IgD-negative memory B cell (primary cell): ENCODE measurements at regions not wholly inside any gene's neighbourhood (a gene's known extent, or its start where the extent isn't known, plus 50 kb on each side); places are given as distances from the start of the nearest gene placed in this dataset.
A peak's percentile ranks its signal among the peaks of the same experiment; 100 is the strongest.

Experiments used
- H3K27ac Mint-ChIP-seq, 3 donors: one replicate each; pipeline ENCODE4 v1.8.0; 2020 to 2022; ENCODE audit warnings: mild to moderate bottlenecking in 3 of 3, mixed read lengths in 3 of 3, moderate library complexity in 1 of 3
- H3K27me3 Mint-ChIP-seq: one replicate; pipeline ENCODE4 v1.8.0; 2021; ENCODE audit warnings: mixed read lengths
- H3K36me3 Mint-ChIP-seq: one replicate; pipeline ENCODE4 v1.8.0; 2020; ENCODE audit warnings: mild to moderate bottlenecking, mixed read lengths
- H3K4me1 Mint-ChIP-seq, 3 donors: one replicate each; pipeline ENCODE4 v1.8.0; 2020 to 2022; ENCODE audit warnings: mixed read lengths in 3 of 3, mild to moderate bottlenecking in 1 of 3
- H3K4me3 Mint-ChIP-seq, 4 donors: one replicate each; pipeline ENCODE4 v1.8.0; 2020 to 2022; ENCODE audit warnings: mild to moderate bottlenecking in 4 of 4, mixed read lengths in 4 of 4, moderate library complexity in 3 of 4
- H3K9me3 Mint-ChIP-seq, 3 donors: one replicate each; pipeline ENCODE4 v1.8.0; 2020 to 2021; ENCODE audit warnings: mixed read lengths in 3 of 3, mild to moderate bottlenecking in 1 of 3

DNA sequence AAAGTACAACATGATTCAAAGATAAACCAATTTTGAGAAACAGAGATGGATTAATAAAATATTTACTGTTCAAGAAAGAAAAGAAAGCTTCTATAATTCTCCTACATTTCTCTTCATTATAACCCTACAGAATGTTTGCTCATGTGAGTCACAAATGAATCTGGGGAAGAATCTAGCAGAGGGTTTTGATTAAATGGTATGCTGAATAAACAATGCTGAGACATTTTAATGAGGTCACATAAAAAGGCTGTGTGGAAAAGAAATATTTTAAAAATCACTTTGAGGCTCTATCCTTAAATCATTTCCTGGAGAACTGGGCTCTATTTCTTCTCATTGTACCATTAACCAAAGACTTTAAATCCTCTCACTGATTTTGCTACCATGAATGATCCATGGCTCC lies 727.7 kb downstream of the NTRK3 start:
- Mint-ChIP-seq H3K4me3 (no peak overlapping the region), H3K9me3 (peaks cover 4 to 8% (median 5%) of the 10 kb centered on the region in 3 donors), H3K4me1 (no peaks in the 10 kb centered on the region), H3K27ac (no peak overlapping the region), H3K27me3 (no peaks in the 10 kb centered on the region), H3K36me3 (no peaks in the 10 kb centered on the region)

DNA sequence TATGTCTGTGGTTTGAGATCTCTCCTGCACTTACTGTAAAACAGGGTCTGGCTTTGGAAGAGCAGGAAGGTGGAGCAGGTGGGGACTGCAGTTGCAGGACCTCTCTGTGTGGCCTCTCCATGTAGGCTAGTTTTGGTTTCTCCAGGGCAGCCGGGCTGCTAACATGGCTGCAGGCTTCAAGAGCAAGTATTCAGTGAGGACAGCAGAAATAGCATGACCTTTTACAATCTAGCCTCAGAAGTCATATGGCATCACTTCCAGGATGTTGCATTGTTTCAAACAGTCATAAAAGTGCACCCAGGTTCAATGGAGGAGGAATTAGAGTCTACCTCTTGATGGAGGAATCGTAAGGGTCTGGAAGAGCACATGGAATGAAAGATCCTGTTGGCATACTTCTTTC lies 728.7 kb downstream of the NTRK3 start:
- H3K4me3 Mint-ChIP-seq = no peak overlapping the region
- H3K9me3 Mint-ChIP-seq = peaks cover 3 to 7% (median 4%) of the 10 kb centered on the region in 3 donors
- H3K27me3 Mint-ChIP-seq = no peaks in the 10 kb centered on the region
- H3K36me3 Mint-ChIP-seq = no peaks in the 10 kb centered on the region
- H3K27ac Mint-ChIP-seq = no peak overlapping the region
- no peaks in the 10 kb centered on the region for H3K4me1 Mint-ChIP-seq

DNA sequence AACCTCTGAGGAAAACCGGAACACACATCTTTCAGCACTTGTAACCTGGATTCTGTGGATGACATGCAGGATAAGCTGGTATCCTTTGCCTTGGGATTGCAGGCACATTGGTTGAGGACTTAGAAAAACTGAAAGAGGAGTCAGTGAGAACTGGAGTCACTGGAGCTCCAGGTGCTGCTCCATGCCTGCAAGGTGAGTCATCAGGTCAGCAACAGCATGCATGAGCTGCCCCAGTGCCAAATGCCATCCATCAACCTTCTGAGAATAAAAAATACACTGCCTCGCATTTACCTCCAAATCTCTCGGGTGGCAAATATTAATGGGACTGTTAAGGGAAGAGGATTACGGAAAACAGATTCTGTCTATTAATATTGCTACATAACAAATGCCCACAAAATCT lies 729.1 kb downstream of the NTRK3 start:
- Mint-ChIP-seq H3K4me1 (no peaks in the 10 kb centered on the region), H3K9me3 (peaks cover 3 to 7% (median 4%) of the 10 kb centered on the region in 3 donors), H3K36me3 (no peaks in the 10 kb centered on the region), H3K27ac (no peak overlapping the region), H3K27me3 (no peaks in the 10 kb centered on the region), H3K4me3 (no peak overlapping the region)

DNA sequence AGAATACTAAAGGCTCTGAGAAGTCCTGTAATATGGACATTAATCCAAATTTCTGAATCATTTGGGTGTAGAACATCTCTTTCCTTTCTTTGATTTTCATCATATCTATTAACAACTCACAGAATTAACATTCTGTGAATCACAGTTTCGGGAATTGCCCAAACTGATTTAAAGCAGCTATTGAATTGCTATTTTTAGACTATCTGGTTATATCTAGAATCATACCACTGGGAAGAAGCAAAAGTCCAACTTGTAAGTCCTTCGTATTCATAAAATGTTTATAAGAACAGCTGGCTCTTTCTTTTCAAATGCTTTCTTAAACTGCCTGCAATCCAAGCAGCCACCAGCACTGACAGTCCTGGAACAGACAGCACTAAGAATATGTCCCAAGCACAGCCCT lies 733.0 kb downstream of the NTRK3 start:
- H3K9me3 Mint-ChIP-seq = peaks cover 2 to 5% (median 3%) of the 10 kb centered on the region in 3 donors
- H3K4me3 Mint-ChIP-seq = no peak overlapping the region
- H3K27ac Mint-ChIP-seq = no peak overlapping the region
- H3K4me1 Mint-ChIP-seq = no peaks in the 10 kb centered on the region
- no peaks in the 10 kb centered on the region for H3K27me3 Mint-ChIP-seq
- no peaks in the 10 kb centered on the region for H3K36me3 Mint-ChIP-seq

DNA sequence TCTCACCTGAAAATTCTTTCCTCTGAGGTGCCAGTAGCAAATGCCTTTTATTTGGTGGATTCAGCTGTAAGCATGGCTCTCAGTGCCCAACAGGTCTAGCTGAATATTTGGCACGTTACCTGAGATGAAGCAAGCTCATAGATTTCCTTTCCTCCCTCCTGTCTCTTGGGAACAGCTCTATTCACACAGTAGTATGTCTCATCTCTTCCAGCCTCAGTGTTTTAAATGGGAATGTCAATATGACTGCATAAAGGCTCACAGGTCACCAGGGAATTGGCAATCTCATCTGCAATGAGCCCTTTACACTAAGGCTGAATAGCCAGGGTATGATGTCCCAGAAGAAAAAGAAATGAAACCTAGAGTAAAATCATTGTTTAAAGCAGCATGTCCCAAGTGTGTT lies 733.5 kb downstream of the NTRK3 start:
- Mint-ChIP-seq H3K36me3 (no peaks in the 10 kb centered on the region), H3K9me3 (peaks cover 2 to 4% (median 3%) of the 10 kb centered on the region in 3 donors), H3K27me3 (no peaks in the 10 kb centered on the region), H3K4me1 (no peaks in the 10 kb centered on the region), H3K4me3 (no peak overlapping the region), H3K27ac (no peak overlapping the region)

DNA sequence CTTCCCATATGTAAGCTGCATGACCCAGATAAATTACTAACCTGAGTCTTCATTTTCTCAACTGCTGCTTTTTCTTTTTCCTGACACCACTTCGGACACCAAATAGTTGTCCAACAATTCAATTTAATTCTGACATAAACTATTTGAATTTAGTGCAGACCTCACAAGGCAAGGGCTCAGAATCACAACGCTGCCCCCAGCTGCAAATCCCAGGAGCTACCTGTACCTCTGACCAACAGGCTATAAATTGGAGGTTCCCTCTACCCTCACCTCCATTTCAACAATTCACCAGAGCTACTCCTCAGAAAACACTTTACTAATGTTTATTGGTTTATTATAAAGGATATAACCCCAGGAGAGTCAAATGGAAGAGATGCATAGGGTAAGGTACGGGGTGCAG lies 737.6 kb downstream of the NTRK3 start:
- H3K27ac Mint-ChIP-seq = no peak overlapping the region
- H3K4me1 Mint-ChIP-seq = no peaks in the 10 kb centered on the region
- H3K4me3 Mint-ChIP-seq = no peak overlapping the region
- no peaks in the 10 kb centered on the region for H3K27me3 Mint-ChIP-seq
- H3K9me3 Mint-ChIP-seq = peaks cover 0 to 4% (median 0%) of the 10 kb centered on the region in 3 donors
- no peaks in the 10 kb centered on the region for H3K36me3 Mint-ChIP-seq

DNA sequence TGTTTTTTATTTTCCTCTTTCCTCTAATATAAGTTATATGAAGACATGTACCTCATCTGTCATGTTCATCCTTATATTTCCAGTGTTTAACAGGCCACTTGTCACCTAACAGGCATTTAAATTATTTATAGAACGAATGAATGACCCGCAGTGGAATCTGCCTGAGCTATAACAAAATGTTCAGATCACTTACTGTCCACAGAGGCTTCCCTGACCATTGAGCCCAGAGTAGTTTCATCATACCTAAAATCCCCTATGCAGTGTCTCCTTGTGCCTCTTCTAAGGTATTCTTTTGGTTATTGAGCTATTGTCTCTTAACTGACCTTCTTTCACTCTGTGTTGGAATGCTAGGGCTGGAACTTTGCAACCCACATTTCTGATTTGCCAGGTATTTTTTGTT lies 748.5 kb downstream of the NTRK3 start:
- Mint-ChIP-seq H3K9me3 (no peaks in the 10 kb centered on the region), H3K36me3 (peaks cover 2% of the 10 kb centered on the region), H3K27ac (no peak overlapping the region), H3K4me3 (peak overlapping the region in 1 of 4 donors; percentile 41), H3K4me1 (no peaks in the 10 kb centered on the region), H3K27me3 (no peaks in the 10 kb centered on the region)

DNA sequence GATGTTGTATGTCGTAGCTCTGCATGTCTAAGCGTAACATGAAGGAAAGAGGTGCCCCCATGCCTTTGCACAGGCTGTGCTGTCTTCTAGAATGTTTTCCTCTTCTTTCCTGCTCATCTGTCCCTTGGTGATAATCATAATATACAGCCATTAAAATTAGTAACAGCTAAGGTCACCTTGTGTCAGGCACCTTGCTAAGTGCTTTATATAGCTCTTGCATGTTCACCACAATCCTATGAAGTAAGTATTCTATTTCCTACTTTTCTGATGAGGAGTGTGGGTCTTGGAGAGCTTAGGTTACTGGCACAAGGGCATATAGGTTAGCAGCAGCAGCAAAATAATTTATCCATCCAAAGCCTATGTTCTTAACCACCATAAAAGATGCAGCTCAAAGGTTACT lies 754.4 kb downstream of the NTRK3 start:
- Mint-ChIP-seq H3K4me3 (no peak overlapping the region), H3K9me3 (peaks cover 0 to 5% (median 0%) of the 10 kb centered on the region in 3 donors), H3K36me3 (no peaks in the 10 kb centered on the region), H3K27me3 (no peaks in the 10 kb centered on the region), H3K4me1 (no peaks in the 10 kb centered on the region), H3K27ac (no peak overlapping the region)

DNA sequence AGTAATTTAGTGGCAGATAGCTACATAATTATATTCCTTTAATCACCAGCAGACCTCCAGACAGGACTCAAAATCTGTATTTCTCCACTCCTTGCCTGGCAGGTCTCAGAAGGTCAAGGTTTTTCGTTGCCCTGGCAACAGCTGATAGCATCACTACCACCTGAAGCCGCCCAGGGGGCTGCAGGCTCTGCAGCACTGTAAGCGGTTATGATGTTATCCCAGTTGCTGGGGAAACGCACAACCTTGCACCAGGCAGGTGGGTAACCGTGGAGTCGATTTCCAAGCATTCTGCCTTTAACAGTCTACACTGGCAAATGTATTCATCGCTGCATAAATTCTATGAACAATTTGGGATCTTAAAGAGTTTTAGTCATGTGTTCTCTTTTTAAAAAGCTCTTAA lies 756.3 kb downstream of the NTRK3 start:
- Mint-ChIP-seq H3K9me3 (peaks cover 1 to 11% (median 5%) of the 10 kb centered on the region in 3 donors), H3K27ac (no peak overlapping the region), H3K27me3 (no peaks in the 10 kb centered on the region), H3K4me3 (no peak overlapping the region), H3K4me1 (no peaks in the 10 kb centered on the region), H3K36me3 (no peaks in the 10 kb centered on the region)

DNA sequence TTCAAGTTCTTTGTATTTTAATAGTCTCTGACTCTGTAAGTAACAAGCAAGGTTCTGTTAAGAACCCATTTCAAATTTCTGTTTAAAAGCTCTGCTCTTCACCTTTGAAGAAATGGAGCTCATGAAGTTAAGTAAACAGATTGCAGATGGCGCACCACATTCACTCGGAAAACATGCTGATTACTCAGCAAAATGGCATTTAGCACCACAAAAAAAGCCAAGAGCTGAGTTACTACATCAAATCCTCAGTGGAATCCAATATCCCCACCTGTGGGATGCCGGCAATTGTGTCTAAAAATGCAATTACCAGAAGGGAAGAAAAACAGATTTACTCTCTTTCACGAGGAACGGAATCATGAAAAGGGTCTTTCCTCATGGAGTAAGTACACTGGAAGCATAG lies 758.0 kb downstream of the NTRK3 start:
- Mint-ChIP-seq H3K27me3 (no peaks in the 10 kb centered on the region), H3K36me3 (no peaks in the 10 kb centered on the region), H3K4me1 (no peaks in the 10 kb centered on the region), H3K27ac (no peak overlapping the region), H3K9me3 (peaks cover 2 to 13% (median 9%) of the 10 kb centered on the region in 3 donors), H3K4me3 (no peak overlapping the region)

DNA sequence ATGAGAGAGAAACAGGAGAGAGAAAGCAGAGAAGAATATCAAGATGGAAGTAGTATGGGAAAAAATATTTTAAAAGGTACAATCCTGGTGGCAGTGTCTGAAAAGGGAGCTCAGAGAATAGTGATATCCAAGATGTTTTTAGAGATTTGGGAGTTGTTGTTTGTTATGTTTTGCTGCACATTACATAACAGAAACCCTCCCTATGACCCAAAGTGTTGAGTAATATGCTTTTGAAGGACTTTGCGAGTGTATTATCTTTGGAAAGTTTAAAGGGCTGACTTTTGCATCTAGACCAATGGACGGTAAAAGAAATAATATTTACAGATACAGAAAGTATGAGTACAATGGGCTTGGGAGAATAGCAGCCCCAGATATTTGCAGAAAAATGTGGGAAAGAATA lies 759.7 kb downstream of the NTRK3 start:
- Mint-ChIP-seq H3K4me3 (no peak overlapping the region), H3K9me3 (peaks cover 2 to 14% (median 6%) of the 10 kb centered on the region in 3 donors), H3K27ac (no peak overlapping the region), H3K4me1 (no peaks in the 10 kb centered on the region), H3K27me3 (no peaks in the 10 kb centered on the region), H3K36me3 (no peaks in the 10 kb centered on the region)

DNA sequence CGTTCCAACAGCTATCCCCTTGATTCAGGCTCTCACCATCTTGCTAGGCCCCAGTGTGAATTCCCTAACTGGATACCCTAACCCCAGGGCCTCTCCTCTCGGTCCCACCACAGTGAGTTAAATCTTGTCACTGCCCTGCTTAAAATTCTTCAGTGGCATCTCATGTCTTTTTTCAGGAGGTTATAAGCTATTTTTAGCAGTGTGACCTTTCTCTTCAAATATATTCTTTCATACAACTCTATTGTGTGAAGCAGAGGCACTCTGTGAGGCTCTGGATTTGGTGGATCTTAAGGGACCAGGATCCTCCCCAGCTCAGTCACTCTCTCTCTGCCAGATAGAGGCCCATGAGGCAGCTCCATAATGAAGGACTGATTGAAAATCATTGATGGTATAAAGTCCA lies 760.4 kb downstream of the NTRK3 start:
- Mint-ChIP-seq H3K36me3 (no peaks in the 10 kb centered on the region), H3K27ac (no peak overlapping the region), H3K9me3 (peaks cover 4 to 21% (median 6%) of the 10 kb centered on the region in 3 donors), H3K4me1 (no peaks in the 10 kb centered on the region), H3K27me3 (no peaks in the 10 kb centered on the region), H3K4me3 (no peak overlapping the region)

DNA sequence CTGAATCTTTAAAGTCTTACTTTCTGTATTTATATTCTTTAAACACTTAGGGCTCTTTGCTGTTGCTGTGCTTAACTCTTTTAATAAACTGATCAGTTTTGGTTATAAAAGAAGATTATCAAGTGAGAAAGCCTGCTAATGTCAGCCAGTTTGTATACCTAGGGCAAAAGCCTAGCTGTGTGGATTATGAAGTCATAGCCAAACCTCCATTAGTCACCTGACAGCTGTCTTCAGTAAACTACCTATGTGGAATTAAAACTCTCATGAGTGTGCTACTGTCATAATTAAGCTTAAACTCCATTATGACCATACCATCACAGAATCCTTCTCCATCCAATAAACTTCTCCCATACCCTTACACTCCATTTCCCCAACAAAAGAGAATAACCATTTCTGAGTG lies 762.7 kb downstream of the NTRK3 start:
- H3K27ac Mint-ChIP-seq = no peak overlapping the region
- H3K27me3 Mint-ChIP-seq = no peaks in the 10 kb centered on the region
- no peak overlapping the region for H3K4me3 Mint-ChIP-seq
- H3K36me3 Mint-ChIP-seq = no peaks in the 10 kb centered on the region
- H3K9me3 Mint-ChIP-seq = peaks cover 4 to 27% (median 7%) of the 10 kb centered on the region in 3 donors
- no peaks in the 10 kb centered on the region for H3K4me1 Mint-ChIP-seq

DNA sequence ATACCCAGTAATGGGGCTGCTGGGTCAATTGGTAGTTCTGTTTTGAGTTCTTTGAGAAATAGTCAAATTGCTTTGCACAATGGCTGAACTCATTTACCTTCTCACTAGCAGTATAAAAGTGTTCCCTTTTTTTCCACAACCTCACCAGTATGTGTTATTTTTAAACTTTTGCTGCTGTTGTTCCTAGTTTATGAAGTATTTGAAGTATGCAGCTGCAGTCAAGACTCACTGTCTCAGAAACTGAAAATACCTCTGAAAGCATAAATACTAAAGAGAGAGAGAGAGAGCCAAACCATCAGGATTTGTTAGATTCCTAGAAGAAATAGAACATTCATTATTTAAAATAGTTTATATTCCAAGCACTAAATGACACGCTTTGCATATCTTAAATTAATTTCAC lies 764.2 kb downstream of the NTRK3 start:
- H3K27me3 Mint-ChIP-seq = no peaks in the 10 kb centered on the region
- H3K27ac Mint-ChIP-seq = no peak overlapping the region
- no peaks in the 10 kb centered on the region for H3K4me1 Mint-ChIP-seq
- H3K36me3 Mint-ChIP-seq = no peaks in the 10 kb centered on the region
- H3K4me3 Mint-ChIP-seq = no peak overlapping the region
- peaks cover 4 to 27% (median 7%) of the 10 kb centered on the region in 3 donors for H3K9me3 Mint-ChIP-seq

DNA sequence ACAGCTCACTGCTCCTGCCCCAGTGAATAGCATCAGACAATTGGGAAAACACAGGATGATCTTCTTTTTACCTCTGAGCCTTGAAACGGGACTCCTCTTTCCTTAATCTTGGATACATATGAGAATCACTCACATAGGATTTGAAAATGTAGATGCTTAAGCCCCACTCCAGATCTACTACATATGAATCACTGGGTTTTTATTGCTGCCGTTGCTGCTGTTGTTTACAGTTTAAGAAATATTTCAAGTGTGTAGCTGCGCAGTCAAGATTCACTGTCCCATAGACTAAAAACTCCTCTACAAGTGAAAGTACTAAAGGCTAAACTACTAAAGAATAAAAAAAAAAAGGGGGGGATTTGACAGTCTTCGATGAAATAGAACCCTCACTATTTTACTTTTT lies 765.9 kb downstream of the NTRK3 start:
- H3K9me3 Mint-ChIP-seq = peaks cover 4 to 21% (median 7%) of the 10 kb centered on the region in 3 donors
- H3K27me3 Mint-ChIP-seq = no peaks in the 10 kb centered on the region
- no peak overlapping the region for H3K4me3 Mint-ChIP-seq
- H3K27ac Mint-ChIP-seq = no peak overlapping the region
- H3K36me3 Mint-ChIP-seq = no peaks in the 10 kb centered on the region
- no peaks in the 10 kb centered on the region for H3K4me1 Mint-ChIP-seq

DNA sequence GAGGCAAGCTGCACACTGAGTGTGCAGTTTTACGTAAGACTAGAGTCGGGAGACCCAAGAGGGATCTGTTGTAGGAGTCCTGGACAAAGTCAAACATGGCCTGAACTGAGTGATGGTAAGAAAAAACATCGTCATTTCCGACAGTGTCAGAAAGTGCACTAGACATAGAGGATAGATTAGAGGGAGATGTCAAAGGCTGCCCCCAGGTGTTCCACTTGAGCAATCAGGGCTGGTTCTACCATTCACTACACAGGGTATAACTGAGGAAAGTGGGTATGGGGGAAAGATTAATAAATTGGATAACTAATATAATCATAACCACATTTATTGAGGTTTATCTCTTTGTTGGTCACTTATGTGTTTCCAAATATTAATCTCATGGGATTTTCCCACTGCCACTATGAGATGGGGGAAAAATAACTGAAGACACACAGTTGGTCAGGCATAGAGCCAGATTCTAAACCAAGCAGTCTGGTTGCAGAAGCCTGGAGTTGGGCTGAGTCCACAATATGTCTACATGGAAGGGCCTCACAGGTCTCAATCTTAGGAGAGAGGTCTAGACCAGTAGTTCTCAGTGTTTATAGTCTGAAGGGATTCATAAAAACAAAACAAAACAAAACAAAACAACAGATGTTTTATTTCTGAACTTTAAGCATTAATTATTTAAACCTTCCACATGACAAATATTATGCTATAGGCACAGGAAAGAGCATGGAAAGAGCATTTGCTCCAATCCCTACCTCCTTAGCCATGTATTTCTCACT lies 766.5 kb downstream of the NTRK3 start:
- Mint-ChIP-seq H3K4me1 (no peaks in the 10 kb centered on the region), H3K9me3 (peaks cover 4 to 15% (median 5%) of the 10 kb centered on the region in 3 donors), H3K36me3 (no peaks in the 10 kb centered on the region), H3K4me3 (no peak overlapping the region), H3K27me3 (no peaks in the 10 kb centered on the region), H3K27ac (no peak overlapping the region)
